OCI-LY3 (cell line): ENCODE measurements at regions not wholly inside any gene's neighbourhood (a gene's known extent, or its start where the extent isn't known, plus 50 kb on each side); places are given as distances from the start of the nearest gene placed in this dataset.

ENCODE experiments used
- EZH2phosphoT487 ChIP-seq: fragments of 200-600 bp; shearing (Covaris generic); IDR thresholded peaks from 2 replicates; pipeline ENCODE4 v1.6.1; 2018; ENCODE audit warnings: antibody characterized with exemption, mixed run types, low read depth
- TF ChIP-seq, protein P1 (sequence below): fragments of 200-600, 300-600 bp; sonication (generic); IDR thresholded peaks from 2 replicates; pipeline ENCODE4 v1.5.1; 2014; ENCODE audit warnings: antibody characterized with exemption, low read length, low read depth

DNA sequence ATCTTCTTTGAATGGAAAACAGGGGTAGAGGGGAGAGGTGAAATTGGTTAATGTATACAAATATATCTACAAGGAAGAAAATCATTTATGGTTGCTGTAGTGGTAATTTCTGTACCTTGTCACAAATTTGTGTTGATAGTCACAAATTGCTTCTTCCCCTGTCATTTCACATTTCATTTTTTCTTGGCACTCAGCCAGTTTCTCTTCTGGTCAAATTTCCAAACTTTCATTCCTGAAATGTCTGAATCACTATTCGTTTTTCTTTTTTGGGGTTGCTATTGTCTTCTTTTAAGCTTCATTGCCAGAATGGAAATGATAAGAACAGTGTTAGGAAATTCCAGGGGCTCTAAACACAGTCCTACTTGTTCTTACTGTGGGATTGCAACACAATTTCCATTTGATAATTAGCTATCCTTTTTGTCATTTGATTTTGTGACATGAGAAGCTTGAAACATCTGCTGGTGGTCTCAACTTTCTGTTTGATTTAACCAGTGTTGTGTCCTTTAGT, 136.0 kb upstream of the GCFC2 start:
- TF ChIP-seq, protein P1, sequence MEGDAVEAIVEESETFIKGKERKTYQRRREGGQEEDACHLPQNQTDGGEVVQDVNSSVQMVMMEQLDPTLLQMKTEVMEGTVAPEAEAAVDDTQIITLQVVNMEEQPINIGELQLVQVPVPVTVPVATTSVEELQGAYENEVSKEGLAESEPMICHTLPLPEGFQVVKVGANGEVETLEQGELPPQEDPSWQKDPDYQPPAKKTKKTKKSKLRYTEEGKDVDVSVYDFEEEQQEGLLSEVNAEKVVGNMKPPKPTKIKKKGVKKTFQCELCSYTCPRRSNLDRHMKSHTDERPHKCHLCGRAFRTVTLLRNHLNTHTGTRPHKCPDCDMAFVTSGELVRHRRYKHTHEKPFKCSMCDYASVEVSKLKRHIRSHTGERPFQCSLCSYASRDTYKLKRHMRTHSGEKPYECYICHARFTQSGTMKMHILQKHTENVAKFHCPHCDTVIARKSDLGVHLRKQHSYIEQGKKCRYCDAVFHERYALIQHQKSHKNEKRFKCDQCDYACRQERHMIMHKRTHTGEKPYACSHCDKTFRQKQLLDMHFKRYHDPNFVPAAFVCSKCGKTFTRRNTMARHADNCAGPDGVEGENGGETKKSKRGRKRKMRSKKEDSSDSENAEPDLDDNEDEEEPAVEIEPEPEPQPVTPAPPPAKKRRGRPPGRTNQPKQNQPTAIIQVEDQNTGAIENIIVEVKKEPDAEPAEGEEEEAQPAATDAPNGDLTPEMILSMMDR: no peak
- no peak for TF ChIP-seq EZH2phosphoT487
